GM19035 (cell line): ENCODE measurements at regions not wholly inside any gene's neighbourhood (a gene's known extent, or its start where the extent isn't known, plus 50 kb on each side); places are given as distances from the start of the nearest gene placed in this dataset.

ENCODE experiments used
- ATAC-seq: cut with Tn5 transposase; IDR thresholded peaks from one replicate; pipeline ENCODE4 v1.9.1; 2021; ENCODE audit not compliant: unreplicated experiment

DNA sequence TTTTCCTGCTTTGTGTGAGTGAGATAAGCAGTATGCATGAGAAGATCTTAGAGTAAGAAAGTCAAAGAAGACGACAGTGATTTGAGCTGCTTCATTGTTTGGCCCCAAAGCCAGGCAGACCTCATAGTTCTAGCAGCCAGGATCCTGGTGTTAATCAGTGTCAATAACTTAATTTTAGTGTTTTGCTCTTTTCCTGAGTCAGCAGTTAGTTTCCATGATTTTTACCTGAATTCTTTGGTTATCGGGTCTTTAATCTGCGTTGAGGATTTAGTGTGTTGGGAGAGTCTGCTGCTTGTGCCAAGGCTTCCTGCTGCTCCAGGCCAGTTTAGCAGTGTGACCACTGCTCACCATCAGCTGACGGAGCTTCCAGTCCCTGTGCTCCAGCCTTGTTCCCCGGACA, 241.6 kb upstream of the SOX5 start:
- no peak for ATAC-seq

DNA sequence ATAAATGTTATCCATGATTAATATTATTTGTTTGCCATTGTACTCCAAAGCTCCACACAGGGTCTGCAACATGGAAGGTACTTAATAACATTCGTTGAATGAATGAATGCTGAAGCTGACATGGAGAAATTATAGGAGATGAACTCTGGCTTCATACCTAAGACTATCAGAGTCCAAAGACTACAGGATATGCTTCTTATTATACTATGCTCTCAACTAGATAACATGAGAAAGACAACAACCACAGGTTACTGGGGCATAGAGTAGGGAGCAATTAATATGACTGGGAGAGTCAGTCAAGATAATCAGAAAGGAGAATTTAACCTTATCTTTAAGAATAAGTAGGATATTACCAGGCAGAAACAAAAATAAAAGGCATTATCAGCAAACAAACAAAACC, 236.3 kb upstream of the SOX5 start:
- ATAC-seq = no peak

GRCh38 chr12:24177889-24178288, 228.4 kb upstream of the SOX5 start:
- peak; percentile 85 for ATAC-seq

DNA sequence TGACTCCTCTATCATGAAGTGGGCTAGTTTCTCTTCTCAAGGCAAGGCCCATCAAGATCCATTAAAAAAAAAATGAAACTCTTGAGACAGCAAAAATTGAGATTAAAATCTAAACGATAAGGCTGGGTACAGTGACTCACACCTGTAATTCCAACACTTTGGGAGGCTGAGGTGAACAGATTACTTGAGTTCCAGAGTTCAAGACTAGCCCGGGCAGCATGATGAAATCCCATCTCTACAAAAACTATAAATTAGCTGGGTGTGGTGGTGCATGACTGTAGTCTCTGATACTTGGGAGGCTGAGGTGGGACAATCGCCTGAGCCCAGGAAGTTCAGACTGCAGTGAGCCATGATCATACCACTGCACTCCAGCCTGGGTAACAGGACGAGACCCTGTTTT, 226.5 kb upstream of the SOX5 start:
- no peak for ATAC-seq

DNA sequence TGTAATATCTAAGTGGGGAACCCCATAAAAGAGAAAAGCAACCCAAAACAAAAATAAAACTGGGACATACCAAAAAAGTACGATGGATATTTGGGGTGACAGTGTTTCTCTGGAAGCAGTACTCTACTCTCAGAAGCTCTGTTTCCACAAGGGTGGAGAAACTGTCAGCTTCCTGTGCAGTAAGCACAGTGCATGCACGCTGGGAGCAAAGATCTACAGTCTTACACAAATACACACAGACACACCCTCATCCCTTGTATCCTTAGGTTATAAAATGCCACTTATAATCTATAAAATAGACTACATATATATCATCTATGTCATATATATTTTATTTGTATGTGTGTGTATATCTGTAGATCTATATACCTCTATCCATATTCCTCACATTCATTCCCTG, 225.8 kb upstream of the SOX5 start:
- no peak for ATAC-seq

DNA sequence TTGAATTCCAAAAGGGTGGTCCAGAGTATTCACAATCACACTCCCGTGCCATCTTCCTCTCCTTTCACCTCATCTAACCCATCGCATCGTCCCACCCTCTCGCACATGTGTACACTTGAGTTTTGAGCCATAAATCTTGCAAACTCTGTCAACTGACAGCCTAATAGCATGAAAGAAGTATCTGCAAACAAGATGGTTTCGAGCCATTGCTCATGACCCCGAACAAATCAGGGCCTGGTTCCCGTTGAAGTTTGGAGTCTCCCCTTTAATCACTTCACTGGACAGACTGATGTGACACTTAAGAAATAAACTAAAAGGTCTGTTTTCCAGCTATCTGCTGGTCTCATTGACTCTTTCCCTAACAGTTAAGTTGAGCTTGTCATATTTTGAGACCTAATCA, 223.6 kb upstream of the SOX5 start:
- ATAC-seq = no peak

GRCh38 chr12:24172773-24173066, 223.2 kb upstream of the SOX5 start:
- no peak for ATAC-seq

DNA sequence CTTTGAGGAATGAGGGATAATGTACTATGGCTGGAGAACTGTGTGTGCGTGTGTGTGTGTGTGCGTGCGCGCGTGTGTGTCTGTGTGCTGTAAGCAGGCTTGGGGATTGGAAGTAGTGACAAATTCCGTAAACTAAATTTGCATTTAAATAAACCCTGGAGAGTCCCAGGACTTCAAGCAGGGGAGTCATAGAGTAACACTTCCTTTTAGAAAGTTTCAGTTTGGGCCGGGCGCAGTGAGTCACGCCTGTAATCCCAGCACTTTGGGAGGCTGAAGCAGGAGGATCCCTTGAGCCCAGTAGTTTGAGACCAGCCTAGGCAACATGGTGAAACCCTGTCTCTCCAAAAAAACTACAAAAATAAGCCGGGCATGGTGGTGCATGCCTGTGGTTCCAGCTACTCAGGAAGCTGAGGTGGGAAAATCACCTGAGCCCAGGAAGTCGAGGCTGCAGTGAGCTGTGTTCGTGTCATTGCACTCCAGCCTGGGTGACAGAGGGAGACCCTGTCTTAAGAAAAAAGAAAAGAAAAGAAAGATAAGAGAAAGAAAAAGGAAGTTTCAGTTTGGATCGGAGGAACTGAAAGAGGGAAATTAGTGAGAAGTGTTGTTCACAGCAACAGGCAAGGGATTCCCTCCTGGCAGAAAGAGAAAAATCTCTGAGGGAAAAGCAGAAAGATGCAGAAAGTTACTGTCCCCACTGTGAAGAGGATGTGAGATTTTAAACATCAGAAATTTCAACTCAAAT, 222.7 kb upstream of the SOX5 start:
- ATAC-seq = peak; percentile 82

- ATAC-seq = no peak
Measured at GRCh38 chr12:24155042-24155441, 205.6 kb upstream of the SOX5 start.

- no peak for ATAC-seq
Measured at GRCh38 chr12:24153079-24153478, 203.6 kb upstream of the SOX5 start.

- no peak for ATAC-seq
Measured at GRCh38 chr12:24152270-24152669, 202.8 kb upstream of the SOX5 start.

DNA sequence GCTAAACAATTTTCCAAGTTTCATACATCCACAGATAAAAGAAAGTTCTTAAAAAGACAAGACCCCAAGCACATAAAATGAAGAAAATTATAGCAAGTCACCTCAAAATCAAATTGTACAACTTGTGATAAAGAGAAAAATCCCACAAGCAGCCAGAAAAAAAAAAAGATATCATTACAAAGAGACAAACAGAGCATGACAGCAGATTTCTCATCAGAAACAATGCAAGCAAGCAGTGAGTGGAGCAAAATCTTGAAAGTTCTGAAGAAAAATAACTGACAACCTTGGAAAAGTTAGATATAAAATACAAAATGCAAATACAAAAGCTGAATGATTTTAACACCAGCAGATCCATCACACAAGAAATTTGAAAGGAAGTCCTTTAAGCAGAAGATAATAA, 194.5 kb upstream of the SOX5 start:
- no peak for ATAC-seq

GRCh38 chr12:24139035-24139434, 189.6 kb upstream of the SOX5 start:
- ATAC-seq = no peak

- no peak for ATAC-seq
Measured at GRCh38 chr12:24138041-24138440, 188.6 kb upstream of the SOX5 start.

DNA sequence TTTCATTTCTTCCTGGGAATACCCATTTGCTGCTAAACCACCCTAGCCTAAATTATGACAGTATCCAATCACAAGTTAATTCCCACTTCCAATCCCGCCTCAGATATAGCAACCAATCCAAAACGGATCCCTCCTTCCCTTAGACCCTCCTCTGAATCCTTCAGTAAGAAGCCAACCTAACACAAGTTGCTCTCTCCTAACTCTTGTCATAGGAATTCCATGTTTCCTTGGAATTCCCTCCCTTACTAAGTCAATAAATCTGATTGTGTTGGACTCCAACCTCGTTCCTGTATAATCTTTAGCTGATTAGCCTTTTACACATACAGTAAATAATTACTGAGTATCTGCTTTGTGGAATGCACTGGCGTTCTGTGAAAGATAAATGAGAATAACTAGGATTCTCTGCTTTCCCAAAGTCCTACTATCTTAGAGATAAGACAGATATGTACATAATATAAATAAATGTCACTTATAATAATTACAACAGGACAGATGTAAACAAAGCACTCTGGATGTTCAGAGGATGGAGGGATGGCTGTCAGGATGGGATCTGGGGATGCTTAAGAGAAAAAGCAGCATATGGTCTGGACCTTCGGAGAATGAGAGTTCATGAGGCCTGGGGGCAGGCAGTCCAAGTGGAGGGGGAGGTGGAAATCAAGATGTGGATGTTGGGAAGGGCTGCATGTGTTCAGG, 185.8 kb upstream of the SOX5 start:
- no peak for ATAC-seq

- no peak for ATAC-seq
Measured at GRCh38 chr12:24134092-24134491, 184.6 kb upstream of the SOX5 start.

GRCh38 chr12:24133384-24133783, 183.9 kb upstream of the SOX5 start:
- no peak for ATAC-seq

DNA sequence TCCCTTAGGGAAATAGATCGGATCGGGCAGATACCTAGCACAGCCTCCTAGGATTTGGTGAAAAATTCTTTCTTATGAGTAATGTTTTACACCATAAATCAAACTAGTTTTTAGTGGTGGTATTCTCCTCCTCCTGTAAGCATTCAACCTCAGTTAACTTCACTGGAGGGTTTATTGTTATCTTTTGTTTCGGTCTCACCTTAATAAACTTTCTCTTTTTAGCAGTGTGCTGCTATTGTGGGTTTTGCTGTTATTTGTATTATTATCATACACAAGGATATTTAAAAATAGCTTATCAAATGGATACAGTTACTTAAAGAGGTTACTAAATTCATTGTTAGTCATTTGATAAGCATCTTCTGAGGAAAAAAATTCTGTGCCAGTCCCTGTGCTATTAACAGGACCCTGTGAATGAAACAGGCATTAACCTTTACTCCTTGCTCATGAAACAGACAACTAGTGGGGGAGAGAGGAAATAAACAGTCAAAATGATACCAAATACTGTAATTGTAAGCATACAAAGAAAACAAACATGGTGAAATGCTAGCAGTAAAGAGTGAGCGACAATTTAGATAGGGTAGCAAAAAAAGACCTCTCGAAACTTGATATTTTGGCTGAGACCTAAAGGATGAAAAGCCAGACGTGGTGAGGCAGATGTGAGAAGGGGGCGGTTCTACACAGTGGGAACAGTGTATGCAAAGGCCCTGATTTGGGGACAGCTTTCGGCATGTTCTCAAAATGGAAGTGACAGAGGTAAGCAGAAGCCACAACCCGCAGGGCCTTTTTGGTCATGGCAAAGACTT, 178.7 kb upstream of the SOX5 start:
- peak; percentile 98 for ATAC-seq

DNA sequence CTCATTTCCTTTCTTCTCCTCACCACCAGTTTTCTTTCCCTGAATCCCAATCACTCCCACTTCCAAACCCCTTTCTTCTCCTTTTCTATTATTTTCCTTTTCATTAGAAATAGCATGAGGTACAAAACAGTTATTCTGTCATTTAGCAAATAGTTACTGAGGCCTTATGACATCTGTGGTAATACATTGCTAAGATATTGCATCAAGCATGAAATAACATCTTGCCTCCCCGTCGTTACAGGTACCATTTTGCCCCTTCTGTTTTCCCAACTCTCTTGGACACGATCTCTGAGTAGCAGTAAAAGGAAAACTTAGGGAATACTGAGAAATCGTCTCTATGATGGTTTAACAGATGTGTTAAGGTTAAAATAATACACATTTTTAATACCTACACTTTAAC, 175.8 kb upstream of the SOX5 start:
- no peak for ATAC-seq

DNA sequence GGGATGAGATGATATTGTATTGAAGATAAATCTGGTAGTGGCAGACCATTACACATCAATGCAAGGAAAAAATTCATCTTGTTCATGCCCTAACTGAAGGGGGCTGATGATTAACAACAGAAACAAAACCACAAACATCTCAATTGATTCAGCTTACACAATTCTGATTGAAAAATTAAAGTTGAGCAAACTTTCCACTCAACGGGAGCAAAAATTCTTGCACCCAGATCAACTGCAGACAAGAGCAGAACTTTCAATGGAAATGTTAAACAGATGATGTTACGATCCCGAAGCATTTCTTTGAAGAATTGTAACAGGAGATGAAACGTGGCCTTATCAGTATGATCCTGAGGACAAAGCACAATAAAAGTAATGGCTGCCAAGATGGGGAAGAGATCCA, 172.4 kb upstream of the SOX5 start:
- no peak for ATAC-seq

GRCh38 chr12:24118668-24119067, 169.2 kb upstream of the SOX5 start:
- no peak for ATAC-seq

DNA sequence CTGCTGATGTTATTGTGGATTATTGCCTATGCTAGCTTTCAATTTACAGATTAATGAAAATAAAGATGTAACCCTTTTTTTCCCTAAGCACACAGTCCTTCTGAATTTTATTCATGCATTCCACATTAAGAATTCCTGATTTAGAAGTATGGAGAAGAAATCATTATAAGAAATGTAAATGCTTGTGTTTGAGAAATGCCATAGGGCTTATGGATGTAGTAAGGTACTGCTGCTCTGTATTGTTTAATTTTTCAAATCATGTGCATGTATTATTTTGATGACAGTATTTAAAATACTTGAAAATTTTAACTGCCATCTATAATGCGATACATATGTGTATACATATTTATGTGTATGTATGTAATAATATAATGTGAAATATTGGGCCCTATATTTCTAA, 167.1 kb upstream of the SOX5 start:
- ATAC-seq = no peak
